ENCODE measurements at regions not wholly inside any gene's neighbourhood (a gene's known extent, or its start where the extent isn't known, plus 50 kb on each side); places are given as distances from the start of the nearest gene placed in this dataset.

GRCh38 chr14:75338398-75338797, 59.8 kb downstream of the FOS start:
- Histone ChIP-seq H3K4me3 (ENCODE audit: low read length) (no peak overlapping the region), H2AFZ (ENCODE audit: low read length) (no peak overlapping the region), H3K4me2 (ENCODE audit: low read depth, low read length) (no peak overlapping the region), H3K9me2 (replicated peaks; ENCODE audit: insufficient read depth, low read length) (no peaks in the 10 kb centered on the region), H3K36me3 (replicated peaks; ENCODE audit: insufficient read depth, low read length) (no peaks in the 10 kb centered on the region), H3K4me1 (ENCODE audit: low read length) (no peaks in the 10 kb centered on the region), H3K9me3 (replicated peaks; ENCODE audit: insufficient read depth, low read length) (no peaks in the 10 kb centered on the region), H3F3A (ENCODE audit: insufficient read depth, low read length) (no peaks in the 10 kb centered on the region), H3K27ac (ENCODE audit: low read length) (no peak overlapping the region), H4K20me1 (ENCODE audit: insufficient read depth, low read length) (no peaks in the 10 kb centered on the region), H3K79me2 (ENCODE audit: low read length) (no peaks in the 10 kb centered on the region), H3K27me3 (replicated peaks; ENCODE audit: insufficient read depth, low read length) (no peaks in the 10 kb centered on the region), H3K9ac (ENCODE audit: low read length) (no peak overlapping the region)
- TF ChIP-seq EZH2 (optimal IDR thresholded peaks at IDR 0.05; ENCODE audit: low read depth, low read length) (no peak), CTCF (IDR thresholded peaks at IDR 0.05; ENCODE audit: low read length) (no peak), EZH2phosphoT487 (IDR thresholded peaks at IDR 0.05; ENCODE audit: low read length) (no peak)
- DNase-seq, result no peak

- Histone ChIP-seq H3K36me3 (replicated peaks; ENCODE audit: insufficient read depth, low read length) (no peaks in the 10 kb centered on the region), H2AFZ (ENCODE audit: low read length) (no peak overlapping the region), H3K9me3 (replicated peaks; ENCODE audit: insufficient read depth, low read length) (no peaks in the 10 kb centered on the region), H3K27me3 (replicated peaks; ENCODE audit: insufficient read depth, low read length) (no peaks in the 10 kb centered on the region), H4K20me1 (ENCODE audit: insufficient read depth, low read length) (no peaks in the 10 kb centered on the region), H3K4me1 (ENCODE audit: low read length) (no peaks in the 10 kb centered on the region), H3K27ac (ENCODE audit: low read length) (no peak overlapping the region), H3K9ac (ENCODE audit: low read length) (no peak overlapping the region), H3K9me2 (replicated peaks; ENCODE audit: insufficient read depth, low read length) (no peaks in the 10 kb centered on the region), H3F3A (ENCODE audit: insufficient read depth, low read length) (no peaks in the 10 kb centered on the region), H3K4me3 (ENCODE audit: low read length) (no peak overlapping the region), H3K79me2 (ENCODE audit: low read length) (no peaks in the 10 kb centered on the region), H3K4me2 (ENCODE audit: low read depth, low read length) (no peak overlapping the region)
- DNase-seq, result no peak
- TF ChIP-seq EZH2 (optimal IDR thresholded peaks at IDR 0.05; ENCODE audit: low read depth, low read length) (no peak), CTCF (IDR thresholded peaks at IDR 0.05; ENCODE audit: low read length) (no peak), EZH2phosphoT487 (IDR thresholded peaks at IDR 0.05; ENCODE audit: low read length) (no peak)
These were observed 60.4 kb downstream of the FOS start for GRCh38 chr14:75339059-75339458.

- no peak overlapping the region for H2AFZ ChIP-seq (ENCODE audit: low read length)
- H3K9me3 ChIP-seq (replicated peaks; ENCODE audit: insufficient read depth, low read length), result no peaks in the 10 kb centered on the region
- no peaks in the 10 kb centered on the region for H3K79me2 ChIP-seq (ENCODE audit: low read length)
- no peak overlapping the region for H3K9ac ChIP-seq (ENCODE audit: low read length)
- H3K4me1 ChIP-seq (ENCODE audit: low read length), result no peaks in the 10 kb centered on the region
- H3K27me3 ChIP-seq (replicated peaks; ENCODE audit: insufficient read depth, low read length), result no peaks in the 10 kb centered on the region
- H3K36me3 ChIP-seq (replicated peaks; ENCODE audit: insufficient read depth, low read length), result no peaks in the 10 kb centered on the region
- H4K20me1 ChIP-seq (ENCODE audit: insufficient read depth, low read length), result no peaks in the 10 kb centered on the region
- no peaks in the 10 kb centered on the region for H3K9me2 ChIP-seq (replicated peaks; ENCODE audit: insufficient read depth, low read length)
- no peak overlapping the region for H3K27ac ChIP-seq (ENCODE audit: low read length)
- no peak overlapping the region for H3K4me3 ChIP-seq (ENCODE audit: low read length)
- no peaks in the 10 kb centered on the region for H3F3A ChIP-seq (ENCODE audit: insufficient read depth, low read length)
- TF ChIP-seq EZH2phosphoT487 (IDR thresholded peaks at IDR 0.05; ENCODE audit: low read length) (no peak), CTCF (IDR thresholded peaks at IDR 0.05; ENCODE audit: low read length) (no peak), EZH2 (optimal IDR thresholded peaks at IDR 0.05; ENCODE audit: low read depth, low read length) (no peak)
- no peak overlapping the region for H3K4me2 ChIP-seq (ENCODE audit: low read depth, low read length)
- DNase-seq, result no peak
These were observed 62.3 kb downstream of the FOS start for GRCh38 chr14:75340921-75341320.

All from MM.1S (cell line).